CD4-positive, alpha-beta T cell treated with Interferon alpha-2 for 1 hour (primary cell): ENCODE measurements at regions not wholly inside any gene's neighbourhood (a gene's known extent, or its start where the extent isn't known, plus 50 kb on each side); places are given as distances from the start of the nearest gene placed in this dataset.
A peak's percentile ranks its signal among the peaks of the same experiment; 100 is the strongest.
"Not testable (repeated sequence)": the region's sequence is repeated elsewhere in the genome, so short reads cannot be mapped to it uniquely, and the experiment has no call there.

Source experiments
- DNase-seq, 2 donors: peaks; one replicate each; pipeline ENCODE4 v3.0.0-alpha.2; 2020 to 2022

GRCh38 chr9:34907044-34907443, 51.0 kb upstream of the PHF24 start:
- no peak for DNase-seq

- DNase-seq, result peak; percentile 76 to 83
Measured at GRCh38 chr9:34899535-34900158, 58.4 kb upstream of the PHF24 start.

DNA sequence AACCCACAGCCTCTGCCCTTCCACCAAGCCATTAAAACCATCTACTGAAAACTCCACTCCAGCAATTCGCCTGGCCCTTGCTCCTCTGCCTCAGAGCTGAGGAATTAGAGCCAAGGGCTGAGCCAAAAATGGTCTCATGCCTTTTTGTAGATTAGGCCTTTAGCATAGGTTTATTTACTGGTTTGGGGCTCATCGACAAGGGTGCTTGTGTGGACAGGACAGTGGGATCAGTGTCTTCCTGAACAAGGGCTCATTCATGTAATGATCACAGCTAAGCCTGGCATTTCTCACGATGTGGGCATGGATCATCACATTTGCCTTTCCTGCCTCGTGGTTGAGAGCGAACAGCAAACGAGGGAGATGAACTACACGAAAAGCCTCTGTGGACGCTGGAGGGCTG, 59.2 kb upstream of the PHF24 start:
- no peak for DNase-seq

GRCh38 chr9:34896112-34896511, 62.0 kb upstream of the PHF24 start:
- no peak for DNase-seq

- no peak for DNase-seq
Measured at GRCh38 chr9:34892886-34893285, 65.2 kb upstream of the PHF24 start.

- no peak for DNase-seq
Measured at GRCh38 chr9:34891386-34891785, 66.7 kb upstream of the PHF24 start.

DNA sequence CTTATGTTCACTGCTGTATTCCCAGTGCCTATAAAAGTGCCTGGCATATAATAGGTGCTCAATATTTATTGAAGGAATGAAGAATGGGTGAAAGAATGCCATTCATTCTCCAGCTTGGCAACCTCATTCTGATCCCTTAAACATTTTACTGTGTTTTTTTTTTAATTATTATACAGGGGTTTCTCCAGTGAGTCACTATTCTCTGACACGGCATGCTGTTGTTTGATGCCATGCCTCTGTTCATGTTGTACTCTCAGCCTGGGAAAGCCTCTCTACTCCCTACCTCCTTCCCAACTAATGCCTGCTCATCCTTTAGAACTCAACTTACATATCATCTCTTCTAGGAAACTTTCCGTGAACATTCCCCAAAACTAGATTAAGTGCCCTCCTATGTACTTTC, 70.2 kb upstream of the PHF24 start:
- no peak for DNase-seq

GRCh38 chr9:34884747-34885189, 73.3 kb upstream of the PHF24 start:
- DNase-seq, result no peak

GRCh38 chr9:34876096-34876495, 82.0 kb upstream of the PHF24 start:
- no peak for DNase-seq

GRCh38 chr9:34869390-34869789, 88.7 kb upstream of the PHF24 start:
- no peak for DNase-seq

GRCh38 chr9:34866614-34867013, 91.5 kb upstream of the PHF24 start:
- DNase-seq, result no peak

- no peak for DNase-seq
Measured at GRCh38 chr9:34863426-34863825, 94.7 kb upstream of the PHF24 start.

- DNase-seq, result no peak
Measured at GRCh38 chr9:34862836-34863235, 95.2 kb upstream of the PHF24 start.

DNA sequence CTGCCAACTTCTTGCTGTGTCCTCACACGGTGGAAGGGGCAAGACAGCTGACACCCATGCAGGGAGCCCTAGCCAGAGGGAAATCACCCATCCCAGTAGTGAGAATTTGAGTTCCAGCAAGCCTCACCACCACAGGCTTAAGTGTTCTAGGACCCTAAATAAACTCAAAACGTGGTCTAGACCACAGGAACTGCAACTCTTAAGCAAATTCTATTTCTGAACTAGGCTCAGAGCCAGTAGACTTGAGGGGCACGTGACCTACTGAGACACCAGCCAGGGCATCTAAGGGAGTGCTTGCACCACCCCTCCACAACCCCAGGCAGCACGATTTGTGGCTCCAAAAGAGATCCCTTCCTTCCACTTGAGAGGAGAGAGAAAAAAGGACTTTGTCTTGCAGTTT, 96.0 kb upstream of the PHF24 start:
- no peak for DNase-seq

DNA sequence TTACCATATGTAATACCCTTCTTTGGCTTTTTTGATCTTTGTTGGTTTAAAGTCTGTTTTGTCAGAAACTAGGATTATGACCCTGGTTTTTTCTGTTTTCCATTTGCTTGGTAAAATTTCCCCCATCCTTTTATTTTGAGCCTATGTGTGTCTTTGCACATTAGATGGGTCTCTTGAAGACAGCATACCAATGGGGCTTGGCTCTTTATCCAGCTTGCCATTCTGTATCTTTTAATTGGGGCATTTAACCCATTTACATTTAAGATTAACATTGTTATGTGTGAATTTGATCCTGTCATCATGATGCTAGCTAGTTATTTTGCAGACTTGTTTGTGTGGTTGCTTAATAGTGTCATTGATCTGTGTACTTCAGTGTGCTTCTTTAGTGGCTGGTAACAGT, 103.1 kb upstream of the PHF24 start:
- DNase-seq, result not testable (repeated sequence)

- no peak for DNase-seq
Measured at GRCh38 chr9:34830068-34830467, 120.1 kb upstream of the CCL21 start.

GRCh38 chr9:34826999-34827538, 117.1 kb upstream of the CCL21 start:
- DNase-seq, result no peak

DNA sequence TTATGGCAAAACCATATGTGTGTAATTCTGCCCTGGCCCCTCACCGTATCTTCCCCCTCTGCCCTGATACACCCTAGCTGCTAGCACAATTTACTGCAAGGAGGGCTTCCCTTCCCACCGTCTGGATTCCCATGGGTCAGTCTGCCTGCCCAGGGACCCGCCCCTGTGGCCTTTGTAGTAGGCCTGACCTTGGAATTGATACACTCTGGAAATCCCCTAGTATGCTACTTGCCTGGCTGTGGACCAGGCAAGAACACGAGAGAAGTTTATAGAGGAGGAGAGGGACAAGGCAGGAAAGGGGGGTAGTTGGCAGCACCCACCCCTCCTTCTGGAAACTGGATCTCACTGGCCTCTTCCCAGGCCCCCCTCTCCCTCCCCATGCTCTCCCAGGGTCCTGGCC, 115.8 kb upstream of the CCL21 start:
- no peak for DNase-seq

DNA sequence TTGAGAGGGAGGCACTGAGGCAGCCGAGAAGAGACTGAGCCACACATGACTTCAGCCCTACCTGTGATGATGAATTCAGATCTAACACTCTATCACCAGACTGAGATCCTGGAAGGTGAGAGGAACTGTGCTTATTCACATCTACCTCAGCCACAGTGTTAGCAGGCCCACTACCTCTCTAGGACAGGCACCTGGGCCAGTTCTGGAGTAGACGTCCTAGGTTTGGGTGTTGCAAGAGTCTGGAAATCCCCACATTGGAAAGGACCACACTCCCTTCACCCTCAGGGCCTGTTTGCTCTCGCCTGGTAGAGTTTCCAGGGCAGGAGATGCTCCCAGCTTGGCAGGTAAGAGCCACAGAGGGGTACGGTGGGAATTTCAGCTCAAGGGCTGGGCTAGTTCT, 113.8 kb upstream of the CCL21 start:
- no peak for DNase-seq

DNA sequence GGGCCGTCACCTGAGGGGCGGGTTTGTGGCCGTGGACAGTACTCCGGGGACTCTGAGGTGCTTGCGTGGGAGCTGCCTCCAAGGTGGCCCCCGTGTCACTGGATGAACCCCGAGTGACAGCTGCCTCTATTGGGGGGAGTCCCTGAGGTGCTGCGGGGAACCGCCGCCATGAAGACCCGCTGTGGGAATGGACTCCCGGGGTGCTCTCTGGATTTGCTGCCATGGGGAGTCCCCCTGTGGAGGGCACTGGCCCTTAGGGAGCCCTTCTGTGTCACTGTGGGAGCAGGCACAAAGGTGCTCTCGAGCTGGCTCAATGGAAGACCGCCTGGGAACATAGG, 100.2 kb upstream of the CCL21 start:
- no peak for DNase-seq

DNA sequence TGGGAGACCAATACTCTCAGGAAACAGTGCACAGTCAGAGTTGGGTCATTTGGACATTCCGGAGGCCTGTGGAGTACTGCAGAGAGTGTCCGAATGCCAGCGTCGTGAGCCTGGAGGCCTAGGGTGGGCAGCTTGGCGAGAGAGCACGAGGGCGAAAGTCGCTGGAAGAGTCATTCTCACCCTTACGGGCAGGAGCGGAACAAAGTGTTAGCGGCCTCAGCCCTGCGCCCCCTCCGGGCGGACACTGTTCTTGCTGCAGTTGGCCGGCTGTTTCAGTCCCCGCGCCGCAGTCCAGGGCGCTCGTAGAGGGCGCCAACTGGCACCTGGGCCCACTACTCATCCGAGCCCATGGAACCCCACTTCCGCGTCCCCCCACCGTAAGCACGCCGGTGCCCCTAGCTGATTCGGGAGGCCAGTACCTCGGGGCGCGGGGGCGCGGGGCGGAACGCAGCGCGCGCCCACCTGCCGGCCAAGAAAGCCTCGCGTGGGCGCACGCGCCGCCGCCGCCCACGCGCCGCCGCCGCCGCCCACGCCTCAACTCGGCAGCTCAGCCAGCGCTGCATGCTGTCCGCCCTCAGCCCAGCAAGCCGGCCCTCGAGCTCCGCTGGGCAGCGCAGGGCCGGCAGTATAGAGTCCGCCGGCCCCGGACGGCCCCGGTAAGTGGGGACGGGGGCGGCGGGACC, 99.7 kb upstream of the CCL21 start:
- no peak for DNase-seq

- no peak for DNase-seq
Measured at GRCh38 chr9:34802916-34803315, 93.0 kb upstream of the CCL21 start.

- DNase-seq, result no peak
Measured at GRCh38 chr9:34797367-34797766, 87.4 kb upstream of the CCL21 start.

- DNase-seq, result no peak
Measured at GRCh38 chr9:34796924-34797323, 87.0 kb upstream of the CCL21 start.

GRCh38 chr9:34793428-34793827, 83.5 kb upstream of the CCL21 start:
- no peak for DNase-seq
